ENCODE measurements at regions not wholly inside any gene's neighbourhood (a gene's known extent, or its start where the extent isn't known, plus 50 kb on each side); places are given as distances from the start of the nearest gene placed in this dataset.

- no CpG with 5 or more reads among the region's 2 CpGs for WGBS (ENCODE audit: insufficient coverage)
- CTCF ChIA-PET: no interaction called here
- H3K4me3 ChIP-seq (ENCODE audit: control insufficient read depth in 1 of 7, extremely low read depth in 1 of 7, insufficient read depth in 4 of 7, low read depth in 2 of 7, low read length in 6 of 7): no peak overlapping the region
- H3K27me3 ChIP-seq (replicated peaks in 2 of 5; ENCODE audit: control insufficient read depth in 4 of 5, insufficient read depth in 5 of 5, low read length in 4 of 5): no peaks in the 10 kb centered on the region
- no peak for DNase-seq
- H3K27ac ChIP-seq (ENCODE audit: insufficient read depth in 1 of 2, low read depth in 1 of 2, low read length in 2 of 2, poor library complexity in 1 of 2, severe bottlenecking in 2 of 2): no peak overlapping the region
- no peaks in the 10 kb centered on the region for H3K36me3 ChIP-seq (ENCODE audit: control insufficient read depth in 4 of 4, insufficient read depth in 4 of 4, low read length in 3 of 4)
- POLR2A ChIA-PET: no interaction called here
- peaks cover 0 to 3% (median 0%) of the 10 kb centered on the region in 5 experiments for H3K9me3 ChIP-seq (ENCODE audit: control extremely low read depth in 1 of 5, control insufficient read depth in 4 of 5, insufficient read depth in 2 of 5, low read depth in 1 of 5, low read length in 4 of 5)
- no peaks in the 10 kb centered on the region for H3K4me1 ChIP-seq (ENCODE audit: control extremely low read depth in 1 of 4, control insufficient read depth in 4 of 4, insufficient read depth in 4 of 4, low read length in 3 of 4)
Measured at GRCh38 chr1:104476126-104476525, 726.4 kb downstream of the AMY1C start.

GRCh38 chr1:104488296-104489015 lies 738.8 kb downstream of the AMY1C start:
- Histone ChIP-seq H3K27ac (ENCODE audit: insufficient read depth in 1 of 2, low read depth in 1 of 2, low read length in 2 of 2, poor library complexity in 1 of 2, severe bottlenecking in 2 of 2) (no peak overlapping the region), H3K36me3 (ENCODE audit: control insufficient read depth in 4 of 4, insufficient read depth in 4 of 4, low read length in 3 of 4) (no peaks in the 10 kb centered on the region), H3K4me1 (ENCODE audit: control extremely low read depth in 1 of 4, control insufficient read depth in 4 of 4, insufficient read depth in 4 of 4, low read length in 3 of 4) (no peaks in the 10 kb centered on the region), H3K9me3 (ENCODE audit: control extremely low read depth in 1 of 5, control insufficient read depth in 4 of 5, insufficient read depth in 2 of 5, low read depth in 1 of 5, low read length in 4 of 5) (peaks cover 0 to 2% (median 0%) of the 10 kb centered on the region in 5 experiments), H3K4me3 (ENCODE audit: control insufficient read depth in 1 of 7, extremely low read depth in 1 of 7, insufficient read depth in 4 of 7, low read depth in 2 of 7, low read length in 6 of 7) (no peak overlapping the region), H3K27me3 (replicated peaks in 2 of 5; ENCODE audit: control insufficient read depth in 4 of 5, insufficient read depth in 5 of 5, low read length in 4 of 5) (no peaks in the 10 kb centered on the region)
- DNase-seq: no peak
- CTCF ChIA-PET: no interaction called here
- WGBS (ENCODE audit: insufficient coverage): 94% methylated on average over 2 of the region's 4 CpGs
- POLR2A ChIA-PET: no interaction called here

GRCh38 chr1:104526158-104526795 lies 776.6 kb downstream of the AMY1C start:
- Histone ChIP-seq H3K36me3 (ENCODE audit: control insufficient read depth in 4 of 4, insufficient read depth in 4 of 4, low read length in 3 of 4) (no peaks in the 10 kb centered on the region), H3K4me1 (ENCODE audit: control extremely low read depth in 1 of 4, control insufficient read depth in 4 of 4, insufficient read depth in 4 of 4, low read length in 3 of 4) (no peaks in the 10 kb centered on the region), H3K27ac (ENCODE audit: insufficient read depth in 1 of 2, low read depth in 1 of 2, low read length in 2 of 2, poor library complexity in 1 of 2, severe bottlenecking in 2 of 2) (no peak overlapping the region), H3K4me3 (ENCODE audit: control insufficient read depth in 1 of 7, extremely low read depth in 1 of 7, insufficient read depth in 4 of 7, low read depth in 2 of 7, low read length in 6 of 7) (no peak overlapping the region), H3K9me3 (ENCODE audit: control extremely low read depth in 1 of 5, control insufficient read depth in 4 of 5, insufficient read depth in 2 of 5, low read depth in 1 of 5, low read length in 4 of 5) (no peaks in the 10 kb centered on the region), H3K27me3 (replicated peaks in 2 of 5; ENCODE audit: control insufficient read depth in 4 of 5, insufficient read depth in 5 of 5, low read length in 4 of 5) (no peaks in the 10 kb centered on the region)
- no CpG with 5 or more reads among the region's 2 CpGs for WGBS (ENCODE audit: insufficient coverage)
- DNase-seq: no peak
- ChIA-PET CTCF (no interaction called here), POLR2A (no interaction called here)

- H3K4me1 ChIP-seq (ENCODE audit: control extremely low read depth in 1 of 4, control insufficient read depth in 4 of 4, insufficient read depth in 4 of 4, low read length in 3 of 4): no peaks in the 10 kb centered on the region
- H3K4me3 ChIP-seq (ENCODE audit: control insufficient read depth in 1 of 7, extremely low read depth in 1 of 7, insufficient read depth in 4 of 7, low read depth in 2 of 7, low read length in 6 of 7): no peak overlapping the region
- ChIA-PET POLR2A (no interaction called here), CTCF (no interaction called here)
- no peaks in the 10 kb centered on the region for H3K27me3 ChIP-seq (replicated peaks in 2 of 5; ENCODE audit: control insufficient read depth in 4 of 5, insufficient read depth in 5 of 5, low read length in 4 of 5)
- H3K27ac ChIP-seq (ENCODE audit: insufficient read depth in 1 of 2, low read depth in 1 of 2, low read length in 2 of 2, poor library complexity in 1 of 2, severe bottlenecking in 2 of 2): no peak overlapping the region
- WGBS (ENCODE audit: insufficient coverage): no CpG with 5 or more reads among the region's 2 CpGs
- no peaks in the 10 kb centered on the region for H3K36me3 ChIP-seq (ENCODE audit: control insufficient read depth in 4 of 4, insufficient read depth in 4 of 4, low read length in 3 of 4)
- DNase-seq: no peak
- no peaks in the 10 kb centered on the region for H3K9me3 ChIP-seq (ENCODE audit: control extremely low read depth in 1 of 5, control insufficient read depth in 4 of 5, insufficient read depth in 2 of 5, low read depth in 1 of 5, low read length in 4 of 5)
Measured at GRCh38 chr1:104531990-104532389, 782.3 kb downstream of the AMY1C start.

- no peak for DNase-seq
- CTCF ChIA-PET: no interaction called here
- H3K36me3 ChIP-seq (ENCODE audit: control insufficient read depth in 4 of 4, insufficient read depth in 4 of 4, low read length in 3 of 4): no peaks in the 10 kb centered on the region
Measured at GRCh38 chr1:104574620-104575019, 824.9 kb downstream of the AMY1C start.

GRCh38 chr1:104592926-104593325 lies 843.2 kb downstream of the AMY1C start:
- Histone ChIP-seq H3K4me3 (ENCODE audit: control insufficient read depth in 1 of 7, extremely low read depth in 1 of 7, insufficient read depth in 4 of 7, low read depth in 2 of 7, low read length in 6 of 7) (no peak overlapping the region), H3K27ac (ENCODE audit: insufficient read depth in 1 of 2, low read depth in 1 of 2, low read length in 2 of 2, poor library complexity in 1 of 2, severe bottlenecking in 2 of 2) (no peak overlapping the region), H3K27me3 (replicated peaks in 2 of 5; ENCODE audit: control insufficient read depth in 4 of 5, insufficient read depth in 5 of 5, low read length in 4 of 5) (no peaks in the 10 kb centered on the region), H3K36me3 (ENCODE audit: control insufficient read depth in 4 of 4, insufficient read depth in 4 of 4, low read length in 3 of 4) (no peaks in the 10 kb centered on the region), H3K9me3 (ENCODE audit: control extremely low read depth in 1 of 5, control insufficient read depth in 4 of 5, insufficient read depth in 2 of 5, low read depth in 1 of 5, low read length in 4 of 5) (peaks cover 0 to 3% (median 0%) of the 10 kb centered on the region in 5 experiments), H3K4me1 (ENCODE audit: control extremely low read depth in 1 of 4, control insufficient read depth in 4 of 4, insufficient read depth in 4 of 4, low read length in 3 of 4) (no peaks in the 10 kb centered on the region)
- ChIA-PET CTCF (no interaction called here), POLR2A (no interaction called here)
- no CpG with 5 or more reads among the region's 3 CpGs for WGBS (ENCODE audit: insufficient coverage)
- peak in 1 of 3 donors; percentile 1 for DNase-seq

More at GRCh38 chr1:104574620-104575019, 824.9 kb downstream of the AMY1C start:
- WGBS (ENCODE audit: insufficient coverage): no CpG with 5 or more reads among the region's 2 CpGs
- no peaks in the 10 kb centered on the region for H3K27me3 ChIP-seq (replicated peaks in 2 of 5; ENCODE audit: control insufficient read depth in 4 of 5, insufficient read depth in 5 of 5, low read length in 4 of 5)
- H3K9me3 ChIP-seq (ENCODE audit: control extremely low read depth in 1 of 5, control insufficient read depth in 4 of 5, insufficient read depth in 2 of 5, low read depth in 1 of 5, low read length in 4 of 5): no peaks in the 10 kb centered on the region
- POLR2A ChIA-PET: no interaction called here
- H3K27ac ChIP-seq (ENCODE audit: insufficient read depth in 1 of 2, low read depth in 1 of 2, low read length in 2 of 2, poor library complexity in 1 of 2, severe bottlenecking in 2 of 2): no peak overlapping the region
- no peaks in the 10 kb centered on the region for H3K4me1 ChIP-seq (ENCODE audit: control extremely low read depth in 1 of 4, control insufficient read depth in 4 of 4, insufficient read depth in 4 of 4, low read length in 3 of 4)
- H3K4me3 ChIP-seq (ENCODE audit: control insufficient read depth in 1 of 7, extremely low read depth in 1 of 7, insufficient read depth in 4 of 7, low read depth in 2 of 7, low read length in 6 of 7): no peak overlapping the region

- Histone ChIP-seq H3K4me1 (ENCODE audit: control extremely low read depth in 1 of 4, control insufficient read depth in 4 of 4, insufficient read depth in 4 of 4, low read length in 3 of 4) (no peaks in the 10 kb centered on the region), H3K27me3 (replicated peaks in 2 of 5; ENCODE audit: control insufficient read depth in 4 of 5, insufficient read depth in 5 of 5, low read length in 4 of 5) (no peaks in the 10 kb centered on the region), H3K9me3 (ENCODE audit: control extremely low read depth in 1 of 5, control insufficient read depth in 4 of 5, insufficient read depth in 2 of 5, low read depth in 1 of 5, low read length in 4 of 5) (peaks cover 0 to 3% (median 0%) of the 10 kb centered on the region in 5 experiments), H3K4me3 (ENCODE audit: control insufficient read depth in 1 of 7, extremely low read depth in 1 of 7, insufficient read depth in 4 of 7, low read depth in 2 of 7, low read length in 6 of 7) (no peak overlapping the region), H3K27ac (ENCODE audit: insufficient read depth in 1 of 2, low read depth in 1 of 2, low read length in 2 of 2, poor library complexity in 1 of 2, severe bottlenecking in 2 of 2) (no peak overlapping the region), H3K36me3 (ENCODE audit: control insufficient read depth in 4 of 4, insufficient read depth in 4 of 4, low read length in 3 of 4) (no peaks in the 10 kb centered on the region)
- DNase-seq: no peak
- WGBS (ENCODE audit: insufficient coverage): 71% methylated on average over 4 of the region's 4 CpGs
- ChIA-PET POLR2A (no interaction called here), CTCF (no interaction called here)
Measured at GRCh38 chr1:104593413-104594187, 843.9 kb downstream of the AMY1C start.
